HepG2 (cell line): ENCODE measurements at regions not wholly inside any gene's neighbourhood (a gene's known extent, or its start where the extent isn't known, plus 50 kb on each side); places are given as distances from the start of the nearest gene placed in this dataset.

Experiments
- ATAC-seq: fragments of 200-7000 bp; cut with Tn5 transposase; 3 replicates; pipeline ENCODE4 v1.9.1; 2020; ENCODE audit warnings: mild to moderate bottlenecking, moderate library complexity
- BruUV-seq: library from RNA; stranded (reverse); fragments of 400-500 nt; replicated peaks from 2 replicates; lab custom pipeline; 2021; lab: Mats Ljungman, UMichigan
- CTCF ChIA-PET: fragments of 300-600 bp; formaldehyde crosslinking; extraction: SDS; loops from one replicate; lab custom pipeline; 2021; ENCODE audit warnings: low total read pairs, inconsistent platforms, low intra/inter-chr PET ratio; lab: Yijun Ruan, JAX
- POLR2A ChIA-PET: fragments of 350-600 bp; sonication (Branson Sonifier 250); formaldehyde crosslinking; loops from one replicate; lab custom pipeline; 2020; ENCODE audit warnings: antibody characterized with exemption, inconsistent platforms; lab: Yijun Ruan, JAX
- DNase-seq: peaks from one replicate; pipeline ENCODE4 v3.0.0-alpha.2; 2015; ENCODE audit warnings: low spot score
- FAIRE-seq: peaks from 3 replicates; lab custom pipeline; 2011; peaks lifted over from hg19 to GRCh38; lab: Jason Lieb, UNC
- H2AFZ ChIP-seq: one replicate; pipeline ENCODE4 v1.6.1; 2011; ENCODE audit warnings: low read length, inconsistent platforms
- H3K27ac ChIP-seq: fragments of 300-600 bp; 3 replicates; pipeline ENCODE4 v1.8.0; 2011; ENCODE audit warnings: mixed run types, mild to moderate bottlenecking, mixed read lengths, low read length, inconsistent platforms; ENCODE audit not compliant: insufficient read depth; ENCODE audit errors: extremely low read length
- H3K27me3 ChIP-seq, 2 experiments: fragments of 200-600 bp in 1 of 2; 2 replicates in 1 of 2; 3 replicates in 1 of 2; pipeline versions ENCODE4 v1.6.0 to v1.8.0; 2011; ENCODE audit warnings: low read length in 2 of 2, mild to moderate bottlenecking in 2 of 2, moderate library complexity in 2 of 2, inconsistent platforms in 1 of 2; ENCODE audit not compliant: insufficient read depth in 2 of 2, control insufficient read depth in 1 of 2
- H3K36me3 ChIP-seq, 2 experiments: fragments of 200-600 bp in 1 of 2; replicated peaks in 1 of 2; 2 replicates in 1 of 2; 3 replicates in 1 of 2; pipeline versions ENCODE4 v1.5.1 to v1.8.0; 2011; ENCODE audit warnings: low read length in 2 of 2, inconsistent platforms in 1 of 2; ENCODE audit not compliant: insufficient read depth in 2 of 2, control insufficient read depth in 1 of 2
- H3K4me1 ChIP-seq: 2 replicates; pipeline ENCODE4 v1.5.1; 2012; ENCODE audit warnings: low read length, inconsistent platforms; ENCODE audit not compliant: insufficient read depth
- H3K4me2 ChIP-seq: 2 replicates; pipeline ENCODE4 v1.6.0; 2011; ENCODE audit warnings: low read depth, low read length, inconsistent platforms
- H3K4me3 ChIP-seq, 3 experiments: fragments of 200-600 bp in 1 of 3; sonication (generic), shearing (Covaris generic) in 1 of 3; replicated peaks in 1 of 3; 2 replicates each; pipeline ENCODE4 v1.5.1; 2011 to 2016; ENCODE audit warnings: low read length in 3 of 3, inconsistent platforms in 2 of 3, low read depth in 2 of 3, mild to moderate bottlenecking in 2 of 3, control low read depth in 1 of 3, mixed read lengths in 1 of 3; ENCODE audit not compliant: insufficient read depth in 1 of 3
- H3K79me2 ChIP-seq: one replicate; pipeline ENCODE4 v1.6.1; 2011; ENCODE audit warnings: low read length, inconsistent platforms; ENCODE audit not compliant: insufficient read depth
- H3K9ac ChIP-seq: 2 replicates; pipeline ENCODE4 v1.6.0; 2011; ENCODE audit warnings: mild to moderate bottlenecking, low read depth, low read length, inconsistent platforms; ENCODE audit not compliant: insufficient read depth
- H3K9me3 ChIP-seq: 2 replicates; pipeline ENCODE4 v1.5.1; 2012; ENCODE audit warnings: mild to moderate bottlenecking, low read length
- H4K20me1 ChIP-seq: 2 replicates; pipeline ENCODE4 v1.6.0; 2011; ENCODE audit warnings: inconsistent platforms, mild to moderate bottlenecking, low read length, moderate library complexity; ENCODE audit not compliant: insufficient read depth
- BORCS8-MEF2B ChIP-seq: sonication (generic); formaldehyde crosslinking; IDR thresholded peaks from 2 replicates; pipeline ENCODE4 v1.8.0; 2022; ENCODE audit warnings: mild to moderate bottlenecking, missing genetic modification reagents
- CHD2 ChIP-seq: IDR thresholded peaks from 2 replicates; pipeline ENCODE4 v1.6.1; 2011; ENCODE audit warnings: low read depth, low read length, improper control_type of control experiment
- EZH2 ChIP-seq: conservative IDR thresholded peaks from 2 replicates; pipeline ENCODE4 v1.6.1; 2012; ENCODE audit warnings: mild to moderate bottlenecking, low read depth, low read length, moderate library complexity
- MXD4 ChIP-seq: IDR thresholded peaks from 2 replicates; pipeline ENCODE4 v1.6.1; 2016; ENCODE audit warnings: mild to moderate bottlenecking, missing biosample characterization, missing genetic modification reagents
- NFKBIZ ChIP-seq: IDR thresholded peaks from 2 replicates; pipeline ENCODE4 v1.6.1; 2018; ENCODE audit warnings: missing genetic modification reagents, missing compliant biosample characterization
- SIN3B ChIP-seq: fragments of 150-350 bp; IDR thresholded peaks from 2 replicates; pipeline ENCODE4 v1.6.1; 2014; ENCODE audit warnings: low read length
- ZNF274 ChIP-seq: sonication (generic); formaldehyde crosslinking; IDR thresholded peaks from 2 replicates; pipeline ENCODE4 v1.5.1; 2020; ENCODE audit warnings: mild to moderate bottlenecking, missing genetic modification reagents
- ZNF276 ChIP-seq: sonication (generic); formaldehyde crosslinking; IDR thresholded peaks from 2 replicates; pipeline ENCODE4 v1.4.0; 2020; ENCODE audit warnings: mild to moderate bottlenecking, low read depth, missing genetic modification reagents
- ZNF367 ChIP-seq: sonication (generic); formaldehyde crosslinking; IDR thresholded peaks from 2 replicates; pipeline ENCODE4 v1.4.0; 2020; ENCODE audit warnings: missing genetic modification reagents, borderline replicate concordance
- ZNF510 ChIP-seq: sonication (generic); formaldehyde crosslinking; IDR thresholded peaks from 2 replicates; pipeline ENCODE4 v1.4.0; 2020; ENCODE audit warnings: low read depth, mild to moderate bottlenecking, missing genetic modification reagents
- ZNF543 ChIP-seq: sonication (generic); formaldehyde crosslinking; IDR thresholded peaks from 2 replicates; pipeline ENCODE4 v1.4.0; 2020; ENCODE audit warnings: mild to moderate bottlenecking, missing genetic modification reagents
- ZNF556 ChIP-seq: sonication (generic); formaldehyde crosslinking; IDR thresholded peaks from 2 replicates; pipeline ENCODE4 v1.4.0; 2020; ENCODE audit warnings: mild to moderate bottlenecking, missing genetic modification reagents, borderline replicate concordance
- ZNF607 ChIP-seq: sonication (generic); formaldehyde crosslinking; IDR thresholded peaks from 2 replicates; pipeline ENCODE4 v1.5.1; 2020; ENCODE audit warnings: missing genetic modification reagents, mild to moderate bottlenecking, borderline replicate concordance
- ZNF776 ChIP-seq: sonication (generic); formaldehyde crosslinking; IDR thresholded peaks from 2 replicates; pipeline ENCODE4 v1.4.0; 2020; ENCODE audit warnings: mild to moderate bottlenecking, missing genetic modification reagents
- ZNF816 ChIP-seq: sonication (generic); formaldehyde crosslinking; IDR thresholded peaks from 2 replicates; pipeline ENCODE4 v1.8.0; 2022; ENCODE audit warnings: missing genetic modification reagents, mild to moderate bottlenecking, borderline replicate concordance
- ZZZ3 ChIP-seq: sonication (generic); formaldehyde crosslinking; IDR thresholded peaks from 2 replicates; pipeline ENCODE4 v1.4.0; 2020; ENCODE audit warnings: missing genetic modification reagents, mild to moderate bottlenecking, borderline replicate concordance
- WGBS: methylation state at CpG from one replicate; pipeline ENCODE4 v1.1.6; 2017; ENCODE audit warnings: low lambda C conversion rate; 5-methylcytosine and 5-hydroxymethylcytosine counted together
- in situ Hi-C: cut with HindIII; loops from 2 replicates; pipeline ENCODE4 v1.10.0; 2017; ENCODE audit warnings: low pct_unique_long_range_greater_than_20kb; ENCODE audit not compliant: extremely low pct_ligation_motif_present
- intact Hi-C: fragments of 100-400 bp; cut with micrococcal nuclease; formaldehyde crosslinking; loops from one replicate; pipeline ENCODE4 v1.10.0; 2022; ENCODE audit not compliant: unreplicated experiment
- TF ChIP-seq, protein P1 (sequence below): sonication (generic); formaldehyde crosslinking; IDR thresholded peaks from 2 replicates; pipeline ENCODE4; 2020; ENCODE audit warnings: missing genetic modification reagents, mild to moderate bottlenecking, borderline replicate concordance
- TF ChIP-seq, protein P2 (sequence below): sonication (generic); formaldehyde crosslinking; IDR thresholded peaks from 2 replicates; pipeline ENCODE4 v1.8.0; 2022; ENCODE audit warnings: missing genetic modification reagents, mild to moderate bottlenecking, borderline replicate concordance

DNA sequence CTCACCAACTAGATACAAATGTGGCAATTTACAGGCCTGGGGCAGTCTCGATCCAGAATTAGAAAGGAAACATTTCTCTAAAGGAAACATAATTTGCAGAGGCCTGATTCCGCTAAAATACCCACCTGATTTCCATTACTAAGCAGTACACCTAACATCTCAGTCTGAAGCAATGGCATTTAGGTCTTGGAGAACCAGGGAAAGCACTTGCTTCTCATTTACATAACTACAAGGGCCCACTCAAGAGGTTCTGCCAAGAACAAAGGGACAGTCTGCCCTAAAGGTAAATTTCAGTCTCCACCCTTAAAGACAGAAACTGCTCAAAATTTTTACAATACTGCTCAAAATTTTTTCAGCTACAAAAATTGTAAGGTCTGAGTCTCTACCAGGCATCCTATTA lies 123.7 kb upstream of the GJB5 start (continued):
- TF ChIP-seq, protein P1, sequence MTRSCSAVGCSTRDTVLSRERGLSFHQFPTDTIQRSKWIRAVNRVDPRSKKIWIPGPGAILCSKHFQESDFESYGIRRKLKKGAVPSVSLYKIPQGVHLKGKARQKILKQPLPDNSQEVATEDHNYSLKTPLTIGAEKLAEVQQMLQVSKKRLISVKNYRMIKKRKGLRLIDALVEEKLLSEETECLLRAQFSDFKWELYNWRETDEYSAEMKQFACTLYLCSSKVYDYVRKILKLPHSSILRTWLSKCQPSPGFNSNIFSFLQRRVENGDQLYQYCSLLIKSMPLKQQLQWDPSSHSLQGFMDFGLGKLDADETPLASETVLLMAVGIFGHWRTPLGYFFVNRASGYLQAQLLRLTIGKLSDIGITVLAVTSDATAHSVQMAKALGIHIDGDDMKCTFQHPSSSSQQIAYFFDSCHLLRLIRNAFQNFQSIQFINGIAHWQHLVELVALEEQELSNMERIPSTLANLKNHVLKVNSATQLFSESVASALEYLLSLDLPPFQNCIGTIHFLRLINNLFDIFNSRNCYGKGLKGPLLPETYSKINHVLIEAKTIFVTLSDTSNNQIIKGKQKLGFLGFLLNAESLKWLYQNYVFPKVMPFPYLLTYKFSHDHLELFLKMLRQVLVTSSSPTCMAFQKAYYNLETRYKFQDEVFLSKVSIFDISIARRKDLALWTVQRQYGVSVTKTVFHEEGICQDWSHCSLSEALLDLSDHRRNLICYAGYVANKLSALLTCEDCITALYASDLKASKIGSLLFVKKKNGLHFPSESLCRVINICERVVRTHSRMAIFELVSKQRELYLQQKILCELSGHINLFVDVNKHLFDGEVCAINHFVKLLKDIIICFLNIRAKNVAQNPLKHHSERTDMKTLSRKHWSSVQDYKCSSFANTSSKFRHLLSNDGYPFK (CRISPR knock-in tag): no peak
- TF ChIP-seq SIN3B: no peak
- no peak for TF ChIP-seq ZNF607 (CRISPR knock-in tag)
- TF ChIP-seq ZNF367 (CRISPR knock-in tag): no peak

DNA sequence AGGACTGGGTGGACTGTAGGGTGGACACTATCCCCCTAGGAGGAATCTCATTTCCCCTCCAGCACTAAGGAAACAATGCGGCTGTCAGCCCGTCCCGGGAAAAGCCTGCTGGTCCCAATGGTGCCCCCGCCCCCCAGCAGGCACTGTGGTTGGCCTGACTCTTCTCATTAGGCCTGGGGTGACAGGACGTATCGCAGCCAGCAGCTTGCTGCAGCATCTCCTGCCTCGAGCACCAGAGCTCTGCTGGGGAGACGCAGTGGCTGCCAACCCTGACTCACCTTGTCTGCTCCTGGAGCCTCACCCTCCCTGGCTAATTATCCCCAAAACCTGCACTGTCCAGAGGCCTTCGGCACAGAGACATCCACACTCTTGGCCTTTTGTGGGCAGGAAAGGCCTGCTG lies 115.1 kb upstream of the GJB5 start:
- ChIA-PET POLR2A (no interaction called here), CTCF (no interaction called here)
- FAIRE-seq (no peak), ATAC-seq (no peak), DNase-seq (no peak)
- Histone ChIP-seq H3K79me2 (no peaks in the 10 kb centered on the region), H3K9me3 (no peaks in the 10 kb centered on the region), H3K27me3 (peaks cover 1 to 10% of the 10 kb centered on the region in 2 experiments; a peak in 1 of 5 replicates), H3K36me3 (no peaks in the 10 kb centered on the region), H3K9ac (no peak overlapping the region), H4K20me1 (no peaks in the 10 kb centered on the region), H3K4me3 (no peak overlapping the region), H3K4me2 (no peak overlapping the region), H2AFZ (no peak overlapping the region), H3K4me1 (no peaks in the 10 kb centered on the region), H3K27ac (no peak overlapping the region)
- no TSS peak for BruUV-seq
- in situ Hi-C loops (no loop called here), intact Hi-C loops (no loop called here)
- WGBS: 20% methylated on average over 8 of the region's 9 CpGs
- TF ChIP-seq ZNF776 (CRISPR knock-in tag) (no peak), CHD2 (no peak), BORCS8-MEF2B (CRISPR knock-in tag) (no peak), ZNF274 (CRISPR knock-in tag) (no peak), EZH2 (no peak), NFKBIZ (CRISPR knock-in tag) (no peak), ZZZ3 (CRISPR knock-in tag) (no peak), ZNF543 (CRISPR knock-in tag) (no peak), ZNF816 (CRISPR knock-in tag) (no peak), ZNF510 (CRISPR knock-in tag) (no peak), ZNF276 (no peak), ZNF556 (CRISPR knock-in tag) (no peak), MXD4 (CRISPR knock-in tag) (no peak)
- TF ChIP-seq, protein P2, sequence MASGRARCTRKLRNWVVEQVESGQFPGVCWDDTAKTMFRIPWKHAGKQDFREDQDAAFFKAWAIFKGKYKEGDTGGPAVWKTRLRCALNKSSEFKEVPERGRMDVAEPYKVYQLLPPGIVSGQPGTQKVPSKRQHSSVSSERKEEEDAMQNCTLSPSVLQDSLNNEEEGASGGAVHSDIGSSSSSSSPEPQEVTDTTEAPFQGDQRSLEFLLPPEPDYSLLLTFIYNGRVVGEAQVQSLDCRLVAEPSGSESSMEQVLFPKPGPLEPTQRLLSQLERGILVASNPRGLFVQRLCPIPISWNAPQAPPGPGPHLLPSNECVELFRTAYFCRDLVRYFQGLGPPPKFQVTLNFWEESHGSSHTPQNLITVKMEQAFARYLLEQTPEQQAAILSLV (CRISPR knock-in tag): no peak
